HG03066 (cell line): ENCODE measurements at regions not wholly inside any gene's neighbourhood (a gene's known extent, or its start where the extent isn't known, plus 50 kb on each side); places are given as distances from the start of the nearest gene placed in this dataset.

Source experiments
- ATAC-seq: cut with Tn5 transposase; IDR thresholded peaks from one replicate; pipeline ENCODE4 v1.9.1; 2021; ENCODE audit warnings: low read depth; ENCODE audit not compliant: unreplicated experiment

DNA sequence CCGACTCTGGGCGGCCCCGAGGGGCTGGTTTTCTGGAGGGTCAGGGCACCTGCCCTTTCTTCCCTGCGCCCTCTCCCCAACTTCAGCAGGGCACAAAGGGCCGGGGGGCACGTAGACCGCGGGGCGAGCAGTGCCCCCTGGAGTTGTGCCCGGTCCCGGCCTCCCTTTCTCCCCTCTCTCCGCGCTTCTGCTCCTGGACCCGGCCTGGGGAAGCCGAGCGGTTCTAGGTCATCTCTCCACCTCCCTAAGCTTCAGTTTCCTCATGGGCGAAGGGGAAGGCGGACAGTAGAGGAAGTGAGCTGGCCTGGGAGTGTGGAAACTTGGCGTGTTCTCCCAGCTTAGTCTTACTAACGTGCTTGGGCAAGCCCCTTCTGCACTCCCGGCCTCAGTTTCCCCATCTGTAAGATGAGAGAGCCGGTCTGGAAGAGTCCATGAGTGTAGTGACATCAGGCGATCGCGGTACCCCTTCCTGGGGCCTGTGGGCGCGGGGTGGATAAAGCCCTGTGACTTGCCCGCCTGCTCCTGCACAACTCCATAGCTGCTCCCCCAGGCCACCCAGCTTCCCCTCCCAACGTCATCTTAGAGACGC, 158.6 kb upstream of the PARP11 start:
- ATAC-seq, result no peak

DNA sequence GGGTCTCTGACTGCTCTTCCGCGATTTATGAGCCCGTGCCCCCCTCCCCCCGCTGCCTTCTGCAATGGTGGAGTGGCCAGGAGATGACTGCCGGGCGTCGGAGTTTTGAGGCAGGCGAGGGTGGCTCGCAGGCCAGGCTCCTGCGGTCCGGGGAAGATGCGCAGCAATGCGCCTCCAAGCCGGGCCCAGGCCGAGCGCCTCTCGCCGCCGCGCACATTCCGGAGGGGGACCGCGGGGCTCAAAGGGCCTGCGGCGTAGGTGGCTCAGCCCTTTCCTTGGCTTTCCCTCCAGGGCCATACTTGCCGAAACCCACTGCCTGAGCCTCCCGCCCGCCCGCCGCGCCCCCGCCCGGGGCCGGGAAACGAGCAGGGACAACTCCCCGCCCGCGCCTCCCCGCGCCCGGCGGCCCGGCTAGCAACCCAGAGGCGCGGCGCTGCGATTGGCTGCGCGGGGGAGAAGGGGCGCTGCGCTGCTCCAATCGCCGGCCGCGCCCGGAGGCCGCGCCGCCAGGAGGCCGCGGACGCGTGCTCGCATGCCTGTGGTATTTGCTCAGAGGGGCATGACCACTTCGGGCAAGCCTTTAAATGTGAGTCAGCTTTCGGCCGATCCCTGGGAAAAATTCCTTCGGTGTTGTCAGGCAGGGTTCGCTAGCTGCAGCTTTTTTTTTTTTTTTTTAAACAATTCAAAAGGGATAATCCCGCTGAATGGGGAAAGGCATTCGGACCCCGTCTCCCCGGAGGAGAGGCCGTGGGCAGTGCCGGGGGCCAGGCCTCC, 157.9 kb upstream of the PARP11 start:
- ATAC-seq, result no peak

DNA sequence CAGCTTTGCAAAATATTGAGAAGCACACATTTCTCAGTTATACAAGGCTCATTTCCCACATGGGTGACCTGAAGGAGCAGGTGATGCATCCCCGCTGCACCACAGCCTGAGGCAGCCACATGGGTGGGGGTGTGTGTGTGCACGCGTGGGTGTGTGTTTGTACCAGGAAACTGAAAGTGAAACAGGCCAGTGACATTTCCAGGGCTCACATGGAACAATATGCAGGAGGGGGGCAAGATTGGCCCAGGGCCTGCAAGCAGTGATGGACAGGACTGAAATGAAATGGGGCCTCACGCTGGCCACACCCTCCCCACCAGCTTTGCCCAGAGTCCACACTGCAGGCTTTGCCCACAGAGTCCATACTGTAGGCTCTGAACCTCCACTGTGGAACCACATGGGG, 154.2 kb upstream of the PARP11 start:
- no peak for ATAC-seq

DNA sequence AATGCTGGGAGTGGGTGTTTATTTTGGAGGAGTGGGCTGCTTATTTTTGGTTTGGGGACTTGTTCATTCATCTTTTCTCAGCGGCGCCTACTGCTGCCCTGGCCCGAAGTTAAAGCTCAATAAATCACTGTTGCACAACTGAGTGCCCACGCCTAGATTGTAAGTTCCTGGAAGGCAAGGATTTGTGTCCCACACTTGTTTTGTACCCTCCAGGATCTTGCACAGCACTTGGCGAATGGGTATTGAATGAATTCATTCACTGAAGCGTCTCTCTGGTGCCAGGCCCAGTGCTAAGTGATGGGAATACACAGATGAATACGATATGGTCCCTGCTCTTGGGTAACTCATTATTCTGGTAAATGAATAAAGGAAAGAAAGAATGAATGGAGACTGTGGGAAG, 153.3 kb upstream of the PARP11 start:
- no peak for ATAC-seq

DNA sequence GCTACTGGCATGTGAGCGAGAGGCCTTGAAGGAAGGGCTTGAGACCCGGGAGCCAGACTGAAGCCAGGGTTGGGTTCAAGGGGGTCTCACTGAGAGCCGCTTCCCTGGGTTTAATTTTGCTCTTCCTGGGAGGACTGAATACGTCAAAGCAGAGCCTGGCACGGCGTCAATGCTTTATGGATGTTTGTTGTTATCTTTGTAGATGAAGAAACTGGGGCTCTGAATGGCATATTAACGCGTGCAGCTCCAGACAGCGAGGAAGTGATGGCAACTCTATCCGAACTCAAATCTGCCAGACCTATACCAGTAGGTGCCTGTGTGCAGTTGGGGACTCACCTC, 152.8 kb upstream of the PARP11 start:
- no peak for ATAC-seq

DNA sequence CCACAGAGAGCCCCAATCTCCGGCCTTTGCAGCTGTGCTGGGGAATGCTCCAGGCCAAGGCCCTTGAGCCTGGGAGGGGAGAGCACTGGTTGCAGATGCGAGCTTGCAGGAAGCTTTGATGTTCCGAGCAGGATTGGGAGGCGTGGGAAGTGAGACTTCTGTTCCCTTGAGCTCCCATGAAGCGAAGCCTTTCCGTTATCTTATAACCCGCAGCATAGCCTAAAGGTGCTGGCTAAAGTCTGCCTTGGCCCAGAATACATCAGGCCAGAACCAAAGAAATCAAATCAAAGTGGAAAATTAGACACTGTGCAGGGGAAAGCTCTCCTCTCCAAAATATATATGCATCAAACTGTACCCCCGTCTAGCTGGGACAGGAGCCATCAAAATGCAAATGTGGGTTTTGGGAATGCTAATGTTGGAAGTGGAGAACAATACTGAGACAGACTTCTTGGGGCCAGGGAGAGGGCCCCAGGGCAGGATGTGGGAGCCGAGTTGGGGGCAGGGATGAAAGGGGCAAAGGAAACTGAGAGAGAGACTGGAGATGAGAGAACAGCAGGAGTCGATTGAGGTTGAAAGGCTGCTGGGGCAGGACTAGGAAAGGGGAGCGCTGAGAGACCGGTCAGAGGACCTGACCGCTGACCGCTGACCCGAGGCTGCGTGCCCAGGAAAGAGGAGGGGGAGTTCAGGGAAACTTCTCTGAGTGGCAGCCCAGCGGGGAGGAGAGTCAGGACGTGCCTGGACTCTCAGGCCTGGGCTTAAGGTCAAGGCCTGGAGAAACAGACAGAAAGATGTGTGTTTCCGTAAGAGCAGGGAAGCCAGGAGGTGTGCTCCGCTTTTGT, 152.2 kb upstream of the PARP11 start:
- no peak for ATAC-seq

DNA sequence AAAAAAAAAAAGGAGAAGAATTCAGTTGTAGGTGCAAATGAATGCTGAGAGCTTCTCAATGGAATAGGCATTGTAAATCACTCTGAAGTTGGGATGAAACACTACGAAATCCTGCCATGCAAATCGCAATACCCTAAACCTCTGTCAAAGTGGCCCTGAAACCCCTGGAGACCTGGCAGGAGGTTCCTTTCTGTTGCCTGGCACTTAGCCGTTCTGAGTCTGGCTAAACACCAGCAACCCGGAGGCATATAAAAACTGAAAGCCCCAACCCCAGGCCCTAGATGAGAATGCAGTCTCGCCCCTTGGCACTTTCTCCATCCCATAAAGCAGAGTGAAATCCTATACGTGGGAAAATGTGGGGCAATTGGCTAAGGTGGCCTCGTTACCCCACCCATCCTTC, 151.5 kb upstream of the PARP11 start:
- ATAC-seq, result no peak

DNA sequence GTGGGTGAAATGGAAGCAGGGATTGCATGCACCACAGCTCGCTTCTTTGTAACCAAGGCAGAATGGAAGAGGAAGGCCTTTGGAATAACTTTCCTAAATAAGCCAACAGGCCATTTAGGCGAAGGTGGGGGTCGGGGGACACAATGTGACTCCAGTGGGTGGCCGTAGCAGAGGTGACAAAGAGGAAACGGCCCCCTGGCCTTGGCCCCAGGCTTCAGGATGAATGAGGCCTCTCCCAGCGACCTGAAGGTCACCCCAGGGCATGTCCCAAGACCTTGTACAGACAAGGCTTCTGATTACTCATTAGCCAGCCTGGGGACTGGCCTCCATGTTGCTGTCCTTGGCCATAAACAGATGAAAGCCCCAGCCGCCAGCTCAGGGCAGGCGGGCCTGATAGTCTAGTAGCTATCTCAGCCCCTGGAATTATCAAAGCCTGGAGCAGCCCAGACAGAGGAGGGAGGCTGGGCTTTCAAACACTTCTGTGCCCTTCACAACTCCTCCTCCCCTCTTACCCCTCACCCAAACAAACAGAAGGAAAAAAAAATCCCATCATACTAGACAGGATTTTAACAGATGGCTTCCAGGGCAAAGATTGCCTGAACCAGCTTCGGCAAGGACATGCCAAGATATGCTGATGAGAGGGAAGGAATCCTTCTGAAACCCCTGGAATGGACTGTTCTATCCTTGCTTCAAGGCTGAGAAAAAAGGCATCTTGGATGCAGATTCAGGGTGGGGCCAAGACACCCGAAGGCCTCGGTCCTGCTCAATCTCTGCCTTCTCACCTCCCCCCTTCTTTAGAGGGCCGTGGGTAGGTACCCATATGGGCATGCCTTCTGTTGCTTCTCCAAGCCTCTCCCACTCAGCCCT, 142.3 kb upstream of the PARP11 start:
- no peak for ATAC-seq

DNA sequence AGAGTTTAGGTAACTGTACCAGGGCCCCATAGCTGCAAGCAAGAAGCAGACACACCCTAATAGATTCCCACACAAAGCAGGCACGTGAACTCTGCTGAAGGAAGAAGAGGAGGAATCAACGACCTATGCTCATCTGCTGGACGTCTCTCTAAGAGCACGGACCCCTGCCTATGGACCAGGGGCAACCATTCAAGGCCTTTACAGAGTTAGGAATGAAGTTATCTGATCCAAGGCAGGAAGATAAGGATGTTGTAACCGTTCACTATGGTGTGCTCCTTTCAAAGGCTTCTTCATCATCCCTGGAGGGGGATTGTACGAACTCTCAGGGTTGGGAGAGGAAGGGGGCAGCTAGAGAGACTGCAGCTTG, 141.6 kb upstream of the PARP11 start:
- ATAC-seq, result no peak

DNA sequence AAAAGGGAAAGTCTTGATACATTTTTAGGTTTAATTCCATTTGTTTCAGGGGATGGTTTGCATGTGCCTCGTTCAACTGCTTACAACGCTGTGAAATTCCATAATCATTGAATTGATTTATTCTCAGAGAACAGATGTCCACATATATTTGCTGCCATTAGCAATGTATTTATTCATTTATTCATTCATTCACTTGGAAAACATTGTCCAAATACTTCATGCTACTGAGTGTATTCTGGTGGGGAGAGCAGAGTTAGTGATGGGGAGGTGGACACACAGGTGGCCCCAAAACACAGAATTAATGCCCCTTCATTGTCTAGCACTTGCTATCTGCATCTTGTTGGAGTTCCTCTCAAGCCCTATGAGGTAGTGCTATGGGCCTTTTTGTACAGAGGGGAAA, 141.2 kb upstream of the PARP11 start:
- ATAC-seq, result no peak

DNA sequence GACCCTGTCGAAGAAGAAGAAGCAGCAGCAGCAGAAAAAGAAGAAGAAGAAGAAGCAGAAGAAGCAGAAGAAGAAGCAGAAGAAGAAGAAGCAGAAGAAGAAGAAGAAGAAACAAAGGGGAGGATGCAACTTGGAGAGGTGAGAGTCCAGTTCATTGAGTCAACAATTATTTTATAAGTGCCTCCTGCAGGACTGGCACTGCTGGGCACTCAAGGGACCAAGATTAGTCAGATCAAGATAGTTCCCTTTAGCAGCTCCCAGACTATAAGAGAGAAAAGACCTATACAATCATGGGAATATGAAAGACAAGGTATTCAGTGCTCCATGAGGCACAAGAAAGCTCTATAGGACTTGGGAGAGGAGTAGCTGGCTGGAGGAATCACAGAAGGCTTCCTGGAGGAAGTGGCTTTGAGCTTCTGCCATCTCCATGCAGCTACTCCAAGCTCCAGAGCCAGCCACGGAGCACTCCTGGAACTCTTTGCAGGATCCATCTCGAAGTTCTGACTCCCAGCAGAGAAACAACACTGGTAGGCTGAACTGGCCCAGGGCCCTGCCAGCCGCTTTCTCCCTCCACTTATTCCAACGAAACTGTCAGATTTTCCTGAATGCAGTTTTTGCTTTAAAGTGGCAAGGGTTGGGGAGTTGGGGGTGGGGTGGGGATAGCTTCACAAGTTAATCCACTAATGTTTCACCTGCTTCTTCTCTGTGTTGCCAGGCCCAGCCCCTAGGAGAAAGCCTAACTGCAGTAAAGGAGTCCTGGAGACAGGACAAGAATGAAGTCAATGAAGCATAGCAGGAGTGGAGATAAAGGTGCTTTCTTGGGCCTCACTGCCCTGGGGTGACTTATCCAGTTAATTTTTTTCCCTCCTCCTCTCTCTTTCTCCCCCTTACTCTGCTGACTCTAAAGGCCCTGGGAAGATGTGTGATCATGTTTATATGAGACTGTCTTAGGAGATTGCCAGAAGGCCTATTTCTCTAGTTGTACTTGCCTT, 140.1 kb upstream of the PARP11 start:
- no peak for ATAC-seq

DNA sequence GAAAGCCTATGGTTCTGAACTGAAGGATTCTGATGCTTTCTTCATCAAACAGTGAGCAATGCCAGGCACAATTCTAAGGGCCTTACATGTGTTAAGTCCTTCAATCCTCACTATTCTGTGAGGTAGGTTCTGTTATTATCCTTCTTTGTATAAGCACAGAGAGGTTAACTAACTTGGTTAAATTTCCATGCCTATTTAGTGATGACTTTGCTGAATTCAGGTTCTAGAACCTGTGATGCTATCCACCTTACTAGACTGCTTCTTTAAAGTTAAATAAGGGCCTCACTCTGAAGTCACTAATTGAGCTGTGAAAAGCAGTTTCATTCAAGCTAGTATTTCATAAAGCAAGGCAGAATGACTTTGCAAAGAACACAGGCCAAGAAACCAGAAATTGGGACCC, 138.9 kb upstream of the PARP11 start:
- no peak for ATAC-seq

DNA sequence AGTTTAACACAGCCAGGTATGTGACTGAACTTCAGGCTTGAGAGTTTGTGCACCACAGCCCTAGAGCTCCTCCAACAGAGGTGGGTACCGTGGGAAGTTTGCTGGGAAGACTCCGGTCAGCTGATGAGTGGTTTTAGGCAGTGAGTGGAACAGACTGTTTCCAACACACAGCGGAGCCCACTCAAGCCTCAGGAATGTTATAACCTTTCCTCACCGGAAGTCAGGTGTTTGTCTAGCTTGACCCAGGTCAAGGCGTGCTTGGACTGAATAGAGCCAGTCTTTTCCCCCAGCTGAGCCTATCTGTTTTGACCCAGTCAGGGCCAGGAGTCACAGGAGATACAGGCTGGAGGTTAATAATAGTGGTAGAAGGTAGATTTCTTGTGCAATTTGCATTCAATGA, 138.4 kb upstream of the PARP11 start:
- ATAC-seq, result no peak

DNA sequence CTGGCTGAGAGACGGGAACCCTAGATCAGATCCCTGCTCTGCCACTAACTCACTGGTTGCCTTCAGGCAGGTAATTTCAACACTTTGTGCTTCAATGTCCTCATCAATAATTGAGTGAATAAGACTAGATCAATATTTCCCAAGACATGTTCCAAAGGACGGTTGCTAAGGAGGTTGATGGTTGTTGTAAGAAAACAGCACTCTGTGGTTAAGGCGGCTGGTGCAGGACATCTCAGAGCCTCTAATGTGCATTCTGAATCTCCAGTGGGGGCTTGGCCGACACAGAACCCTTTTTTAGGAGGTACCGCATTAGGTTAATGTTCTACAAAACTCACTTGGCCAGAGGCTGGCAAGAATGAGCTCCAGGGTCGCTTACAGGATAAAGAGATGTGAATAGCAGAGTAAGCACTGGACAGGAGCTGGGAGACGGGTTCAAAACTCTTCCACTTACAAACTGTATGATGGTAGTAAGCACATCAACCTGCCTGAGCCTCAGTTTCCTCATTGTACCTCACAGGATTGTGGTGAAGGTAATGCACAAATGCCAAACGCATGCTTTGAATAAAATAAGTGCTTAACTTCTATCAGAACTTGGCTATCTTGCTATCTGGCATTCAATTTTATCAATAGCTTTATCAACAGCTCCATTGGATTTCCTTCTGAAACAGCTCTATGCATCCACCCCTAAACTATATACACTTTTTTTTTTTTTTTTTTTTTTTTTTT, 136.9 kb upstream of the PARP11 start:
- no peak for ATAC-seq

DNA sequence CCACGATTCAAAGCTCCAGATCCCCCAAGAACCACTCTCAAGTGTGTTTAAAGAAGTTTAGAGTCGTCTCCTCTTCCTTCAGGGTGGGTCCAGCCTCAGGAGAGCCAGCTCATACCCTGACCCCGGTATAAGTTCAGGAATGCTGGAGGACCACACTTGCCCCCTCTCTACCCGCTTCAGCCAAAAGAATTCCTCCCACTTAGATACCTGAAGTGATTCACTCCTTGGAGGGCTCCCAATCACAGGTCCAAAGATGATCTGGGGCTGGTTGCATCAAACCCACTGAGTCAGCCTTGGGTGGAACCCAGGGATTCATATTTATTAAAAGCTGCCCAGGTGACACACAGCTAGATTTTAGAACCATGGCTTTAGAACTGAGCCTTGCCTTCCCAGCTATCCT, 133.5 kb upstream of the PARP11 start:
- no peak for ATAC-seq

DNA sequence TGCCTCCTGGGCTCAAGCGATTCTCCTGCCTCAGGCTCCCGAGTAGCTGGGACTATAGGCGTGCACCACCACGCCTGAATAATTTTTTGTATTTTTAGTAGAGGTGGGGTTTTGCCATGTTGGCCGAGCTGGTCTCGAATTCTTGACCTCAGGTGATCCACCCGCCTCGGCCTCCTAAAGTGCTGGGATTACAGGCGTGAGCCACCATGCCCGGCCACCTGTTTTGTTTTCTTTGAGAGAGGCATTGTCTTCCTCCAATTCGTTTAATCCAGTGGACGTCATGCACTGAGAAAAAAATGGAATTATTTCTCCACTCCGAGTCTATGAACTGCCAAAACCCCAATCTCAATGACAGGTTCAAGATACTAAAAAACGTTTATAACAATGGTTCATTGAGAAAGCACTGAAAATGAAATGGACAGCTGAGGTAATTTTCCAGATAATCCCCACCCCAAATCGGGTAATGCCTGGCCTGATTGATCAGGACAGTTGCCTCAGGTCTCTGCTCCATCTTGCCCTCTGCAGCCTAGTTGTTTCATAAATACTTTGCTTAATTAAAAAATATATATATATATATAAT, 132.7 kb upstream of the PARP11 start:
- ATAC-seq, result no peak

DNA sequence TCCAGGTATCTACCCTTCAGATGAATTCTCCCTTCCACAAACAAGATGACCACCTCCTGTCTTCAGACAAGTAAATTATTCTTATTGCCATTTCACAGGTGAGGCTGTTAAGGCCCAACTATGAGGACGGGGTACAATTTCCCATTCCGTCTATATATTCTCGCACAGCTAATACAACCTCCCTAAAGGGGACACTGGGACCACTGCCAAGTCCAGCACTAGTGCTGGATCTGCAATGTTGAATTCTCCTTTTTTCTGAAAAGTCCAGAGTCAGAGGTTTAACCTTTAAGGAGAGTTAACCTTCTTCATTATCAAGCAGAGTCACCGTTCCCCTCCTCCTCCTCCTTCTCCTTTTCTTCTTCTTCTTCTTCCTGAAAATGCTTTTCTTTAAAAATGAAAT, 130.4 kb upstream of the PARP11 start:
- no peak for ATAC-seq

DNA sequence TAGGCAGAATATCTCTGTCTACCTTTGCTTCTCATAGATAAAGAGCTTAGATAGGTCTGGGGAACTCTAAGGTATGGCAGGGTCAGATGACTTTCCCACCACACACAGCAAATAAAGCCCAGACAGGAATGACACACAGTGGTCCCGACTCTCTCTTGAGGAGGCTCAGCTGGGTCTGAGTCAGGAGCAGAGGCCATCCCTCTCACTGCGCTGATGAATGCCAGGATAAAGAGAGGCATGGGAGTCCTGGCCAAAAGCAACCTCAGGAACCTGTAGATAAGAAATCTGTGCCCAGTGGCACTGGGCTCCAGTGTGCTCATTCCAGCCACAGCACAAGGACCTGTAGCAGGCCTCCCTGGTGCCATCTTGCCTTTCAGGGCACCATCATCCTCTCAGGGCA, 129.4 kb upstream of the PARP11 start:
- ATAC-seq, result no peak

DNA sequence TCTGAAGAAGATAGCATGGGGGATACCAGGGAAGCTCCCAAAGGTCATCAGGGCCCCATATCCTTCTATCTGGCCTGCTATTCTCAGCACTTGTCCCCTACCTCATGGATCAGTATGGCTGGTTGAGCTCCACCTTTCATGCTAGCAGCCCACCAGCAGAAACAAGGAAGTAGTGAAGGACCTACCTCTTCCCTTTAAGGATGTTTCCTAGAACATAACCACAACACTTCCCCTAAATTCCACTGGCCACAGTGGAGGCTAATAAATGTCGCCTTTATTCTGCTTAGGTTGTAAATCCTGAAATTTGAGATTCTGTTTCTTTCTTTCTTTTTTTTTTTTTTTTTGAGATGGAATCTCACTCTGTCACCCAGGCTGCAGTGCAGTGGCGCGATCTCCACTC, 128.6 kb upstream of the PARP11 start:
- ATAC-seq, result no peak
